ENCODE measurements at regions not wholly inside any gene's neighbourhood (a gene's known extent, or its start where the extent isn't known, plus 50 kb on each side); places are given as distances from the start of the nearest gene placed in this dataset.

DNA sequence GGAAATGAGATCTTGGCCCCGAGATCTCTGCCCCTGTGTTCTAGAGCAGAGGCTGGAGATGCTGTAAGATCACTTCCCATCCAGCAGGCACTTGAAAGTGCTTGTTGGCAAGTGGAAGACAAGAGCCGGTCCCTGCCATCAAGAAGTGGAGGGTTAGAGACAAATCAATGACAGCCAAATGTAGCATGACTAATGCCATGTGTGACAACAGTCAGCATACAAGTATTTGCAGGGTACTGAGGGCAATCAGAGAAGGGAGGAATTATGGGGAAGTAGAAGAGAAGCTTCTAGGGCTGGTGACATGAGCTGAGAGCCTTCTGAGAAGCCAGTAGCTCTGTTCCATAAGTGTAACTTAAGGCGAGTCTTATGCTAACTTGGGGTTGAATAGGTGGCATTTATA, 58.6 kb downstream of the TMEM17 start:
- no peak for DNase-seq (ENCODE audit: low read depth in 2 of 2)

DNA sequence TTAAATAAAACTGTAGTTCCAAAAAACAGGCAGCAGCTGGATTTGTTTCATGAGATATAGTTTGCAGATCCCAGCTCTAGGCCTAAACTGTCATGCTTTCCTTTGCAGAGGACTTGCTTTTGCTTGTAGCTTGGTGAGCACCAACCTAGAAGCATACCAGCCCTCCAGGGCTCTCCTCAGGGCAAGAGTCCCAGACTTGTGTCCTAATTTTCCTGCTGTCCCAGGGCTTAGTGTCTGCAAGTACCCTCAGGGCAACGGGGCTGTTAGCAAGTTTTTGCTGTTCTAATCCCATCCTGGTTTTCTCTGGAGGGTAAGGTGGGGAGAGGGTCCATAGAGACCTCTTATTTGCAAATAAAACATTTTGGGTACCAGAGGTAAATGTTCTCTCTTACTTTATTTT, 59.5 kb downstream of the TMEM17 start:
- no peak for DNase-seq (ENCODE audit: low read depth in 2 of 2)

DNA sequence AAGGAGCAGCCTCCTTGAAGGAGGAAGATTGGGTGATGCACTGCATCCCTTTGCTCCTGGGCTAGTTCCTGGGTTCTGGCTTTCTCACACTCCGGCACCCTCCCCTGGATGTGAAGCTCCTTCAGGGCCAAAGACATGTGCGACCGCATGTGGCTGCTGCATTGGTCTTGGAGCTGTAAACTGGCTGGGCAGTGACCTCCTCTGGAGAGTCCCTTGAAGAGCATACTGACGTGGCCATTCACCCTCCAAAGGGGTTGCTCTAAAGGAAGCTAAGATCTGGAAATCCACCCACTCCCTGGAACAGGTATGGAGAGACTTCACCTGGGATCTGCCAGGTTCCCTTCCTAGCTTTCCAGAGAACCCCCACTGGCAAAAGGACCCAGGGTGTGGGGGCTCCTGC, 62.1 kb downstream of the TMEM17 start:
- no peak for DNase-seq (ENCODE audit: low read depth in 2 of 2)

DNA sequence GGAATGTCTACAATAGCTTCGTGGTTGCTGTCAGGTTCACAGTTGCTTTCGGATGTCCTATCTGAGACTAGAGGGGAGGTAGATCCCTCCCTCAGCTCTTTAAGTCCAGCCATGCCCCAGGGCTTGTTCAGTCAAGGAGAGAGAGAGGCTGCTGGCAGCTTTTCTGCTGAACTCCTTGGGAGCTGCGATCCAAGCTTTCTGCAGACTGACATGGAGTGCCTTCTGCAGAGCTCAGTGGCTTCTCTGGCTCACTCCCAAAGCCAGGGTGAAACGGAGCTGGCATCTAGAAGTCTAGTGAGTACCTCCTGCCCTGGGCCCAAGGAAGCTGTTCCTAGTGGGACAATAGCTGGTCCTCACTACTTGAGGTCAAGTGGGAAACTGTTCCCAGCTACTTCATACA, 62.5 kb downstream of the TMEM17 start:
- no peak for DNase-seq (ENCODE audit: low read depth in 2 of 2)

DNA sequence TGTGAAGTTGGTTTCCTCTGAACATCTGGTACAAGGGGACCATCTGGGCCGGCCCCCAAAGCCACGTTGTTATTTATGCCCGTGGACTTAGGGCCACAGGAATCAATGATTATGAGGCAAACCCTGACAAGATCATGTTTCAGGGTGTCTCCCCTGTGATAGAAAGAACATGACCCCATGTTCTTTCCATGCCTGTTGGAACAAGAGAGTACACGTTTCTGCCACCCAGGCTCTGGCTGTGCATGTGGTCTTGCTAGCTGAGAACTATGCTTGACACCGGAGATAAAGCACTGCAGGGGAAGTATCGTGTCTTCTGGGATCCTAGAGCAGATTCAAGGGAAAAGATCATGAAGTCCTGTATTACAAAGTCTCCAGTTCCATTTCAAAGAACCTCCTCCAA, 64.2 kb downstream of the TMEM17 start:
- DNase-seq (ENCODE audit: low read depth in 2 of 2): no peak

DNA sequence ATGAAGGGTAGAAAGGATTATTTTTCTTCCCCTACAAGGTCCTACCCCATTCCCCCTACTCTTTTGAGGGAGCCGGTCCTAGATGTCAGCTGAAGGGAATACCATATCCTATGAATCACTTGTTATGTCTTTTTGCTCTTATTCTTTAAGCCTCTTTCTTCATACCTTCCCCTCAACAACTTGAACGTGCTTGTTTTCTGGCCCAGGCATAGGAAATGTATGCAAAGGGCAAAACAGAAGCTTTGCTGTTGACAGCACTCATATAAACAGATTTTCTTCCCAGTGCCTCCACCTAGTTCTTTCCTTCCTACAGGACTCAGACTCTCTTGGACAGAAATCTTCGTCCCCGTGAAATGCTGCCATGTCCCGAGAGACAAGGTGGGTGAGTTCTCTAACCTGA, 64.6 kb downstream of the TMEM17 start:
- no peak for DNase-seq (ENCODE audit: low read depth in 2 of 2)

DNA sequence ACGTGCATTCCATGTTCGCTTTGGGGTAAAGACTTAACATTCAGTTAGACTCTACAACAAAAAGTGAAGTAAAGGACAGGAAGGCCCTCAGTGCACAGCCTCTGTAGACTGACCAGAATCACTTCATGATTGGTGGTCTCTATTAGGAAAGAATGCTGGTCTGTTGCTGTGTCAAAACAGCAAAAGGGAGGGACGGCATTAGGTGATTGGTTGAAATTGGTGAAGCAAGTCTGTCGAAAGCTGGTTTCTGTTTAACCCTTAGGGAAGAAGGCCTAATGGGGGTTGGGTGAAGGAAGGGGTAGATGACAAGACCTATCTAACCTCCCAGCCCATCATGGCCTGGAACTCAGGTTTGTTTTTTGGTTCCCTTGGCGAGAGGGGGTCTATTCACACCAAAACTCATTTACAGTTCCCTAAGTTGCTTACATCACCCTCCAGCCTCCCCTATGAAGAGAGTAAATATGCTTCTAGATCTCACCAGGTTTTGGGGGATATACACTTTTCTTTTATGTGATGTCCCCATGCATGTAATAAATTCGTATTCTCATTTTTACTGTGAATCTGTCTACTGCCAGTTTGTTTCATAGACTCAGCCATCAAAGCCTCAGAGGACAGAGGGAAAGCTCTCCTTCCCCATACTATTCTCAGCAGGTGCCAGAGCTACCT, 65.6 kb downstream of the TMEM17 start:
- no peak for DNase-seq (ENCODE audit: low read depth in 2 of 2)

DNA sequence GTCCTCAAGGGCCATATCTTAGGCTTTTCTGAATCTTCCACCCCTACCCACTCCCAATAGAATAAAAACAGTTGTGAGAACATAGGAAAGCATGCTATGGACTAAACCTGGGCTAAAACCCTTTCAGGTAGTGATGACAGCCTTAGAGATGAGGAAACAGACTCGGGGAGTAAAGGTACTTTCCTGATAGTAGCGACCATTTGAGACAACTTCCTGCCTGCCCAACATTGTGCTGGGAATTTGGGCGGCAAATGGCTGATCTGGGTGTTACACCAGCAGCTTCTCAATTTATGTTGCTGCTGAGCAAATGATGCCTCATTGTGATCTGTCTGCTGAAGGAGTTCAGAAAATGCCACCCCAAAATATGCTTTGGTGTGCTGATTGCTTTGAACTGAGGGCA, 66.6 kb downstream of the TMEM17 start:
- DNase-seq (ENCODE audit: low read depth in 2 of 2): no peak

DNA sequence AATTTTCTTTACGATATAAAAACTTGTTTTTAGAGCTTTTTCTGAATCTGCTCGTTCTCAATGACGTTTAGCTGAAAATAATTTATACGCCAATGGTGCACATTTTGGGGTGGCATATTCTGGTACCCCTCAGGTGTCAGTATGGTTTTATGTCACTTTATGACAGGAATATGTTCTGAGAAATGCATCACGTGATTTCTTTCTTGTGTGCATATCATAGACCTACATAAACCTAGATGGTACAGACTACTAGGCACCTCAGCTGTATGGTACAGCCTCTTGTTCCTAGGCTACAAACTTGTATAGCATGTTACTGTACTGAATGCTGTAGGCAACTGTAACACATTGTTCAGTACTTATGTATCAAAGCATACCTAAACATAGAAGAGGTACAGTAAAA, 68.2 kb downstream of the TMEM17 start:
- DNase-seq (ENCODE audit: low read depth in 2 of 2): no peak

DNA sequence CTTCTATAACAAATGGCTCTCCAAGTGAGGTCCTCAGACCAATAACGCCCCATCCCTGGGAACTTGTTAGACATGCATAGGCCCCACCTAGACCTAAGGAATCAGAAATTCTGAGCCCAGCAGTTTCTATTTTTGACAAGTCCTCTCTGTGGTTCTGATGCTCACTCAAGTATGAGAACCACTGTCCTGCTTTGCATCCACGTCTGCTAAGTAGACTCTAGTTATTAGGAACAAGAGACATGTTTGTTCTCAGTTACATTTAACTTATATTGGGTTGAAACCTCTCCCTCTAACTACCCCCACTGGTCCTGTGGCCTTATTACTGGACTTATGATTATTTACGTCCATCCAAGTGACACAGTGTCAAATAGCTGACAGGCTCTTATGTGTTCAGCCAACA, 70.3 kb downstream of the TMEM17 start:
- no peak for DNase-seq (ENCODE audit: low read depth in 2 of 2)

DNA sequence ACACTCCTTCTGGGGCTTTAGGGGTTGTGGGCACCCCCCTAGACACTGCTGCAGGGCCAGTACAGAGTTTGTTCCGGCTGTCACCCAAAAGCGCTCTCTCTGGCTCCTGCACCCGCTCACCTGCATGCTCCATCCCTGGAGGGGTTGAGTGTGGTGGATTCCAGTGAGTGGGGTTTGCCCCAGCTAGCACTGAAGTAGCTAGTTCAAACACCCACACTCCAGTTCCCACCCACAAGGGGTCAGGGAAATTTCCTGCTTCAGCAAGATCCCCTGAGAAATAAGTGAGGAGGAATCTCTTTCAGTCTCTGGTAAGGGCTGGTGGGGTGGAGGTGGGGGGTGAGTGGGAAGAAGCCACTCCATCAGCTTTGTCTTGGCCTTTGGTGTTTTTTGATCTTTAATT, 73.6 kb downstream of the TMEM17 start:
- DNase-seq (ENCODE audit: low read depth in 2 of 2): no peak

DNA sequence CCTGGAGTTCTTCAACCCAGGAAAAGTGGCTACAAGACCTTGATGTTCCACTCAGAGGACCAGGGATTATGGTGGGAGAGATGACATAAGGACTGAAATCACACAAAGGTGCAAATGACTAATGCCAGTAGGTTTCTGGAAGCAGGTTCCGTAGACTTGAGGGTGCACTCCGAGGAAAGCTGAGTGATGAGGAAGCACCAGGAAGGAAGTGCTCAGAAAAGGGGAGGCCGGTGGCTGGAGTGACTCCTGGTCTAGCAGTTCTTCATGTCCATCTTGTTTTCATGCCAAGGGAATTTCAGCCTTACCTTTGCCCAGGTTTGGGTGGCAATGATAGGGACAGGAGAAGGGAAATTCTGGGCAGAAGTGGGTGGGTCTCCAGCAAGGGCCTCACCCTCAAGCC, 74.5 kb downstream of the TMEM17 start:
- no peak for DNase-seq (ENCODE audit: low read depth in 2 of 2)

DNA sequence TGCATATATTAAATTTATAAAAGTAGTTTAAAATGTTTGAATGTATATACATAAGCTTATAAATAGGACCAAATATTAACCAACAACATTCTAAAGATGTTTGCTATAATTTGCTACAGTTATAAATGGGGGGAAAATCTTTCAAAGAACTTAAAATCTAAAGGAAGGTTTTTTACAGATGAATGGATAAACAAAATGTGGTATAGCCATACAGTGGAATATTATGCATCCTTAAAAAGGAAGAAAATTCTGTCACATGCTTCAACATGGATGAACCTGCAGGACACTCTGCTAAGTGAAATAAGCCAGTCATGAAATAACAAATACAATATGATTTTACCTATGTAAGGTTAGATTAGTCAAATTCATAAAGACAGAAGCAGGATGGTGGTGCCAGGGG, 75.8 kb downstream of the TMEM17 start:
- DNase-seq (ENCODE audit: low read depth in 2 of 2): no peak

DNA sequence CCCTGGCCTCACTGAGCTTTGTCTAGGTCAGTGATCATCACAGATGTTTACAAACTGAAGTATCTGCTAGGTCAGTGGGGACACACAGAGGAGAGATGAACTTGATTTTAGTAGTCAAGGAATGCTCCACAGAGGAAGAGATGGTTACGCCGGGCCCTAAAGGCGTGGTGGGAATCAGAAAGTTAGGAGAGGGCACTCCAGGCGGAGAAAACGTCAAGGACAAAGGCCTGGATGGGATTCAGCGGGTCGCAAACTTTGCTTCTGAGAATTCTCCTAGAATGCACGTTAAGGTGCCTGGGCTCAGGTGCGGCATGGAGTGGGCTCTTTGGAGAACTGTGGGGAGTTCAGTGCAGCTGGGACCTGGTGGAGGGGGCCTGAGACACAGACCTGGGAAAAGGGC, 78.8 kb downstream of the TMEM17 start:
- no peak for DNase-seq (ENCODE audit: low read depth in 2 of 2)

DNA sequence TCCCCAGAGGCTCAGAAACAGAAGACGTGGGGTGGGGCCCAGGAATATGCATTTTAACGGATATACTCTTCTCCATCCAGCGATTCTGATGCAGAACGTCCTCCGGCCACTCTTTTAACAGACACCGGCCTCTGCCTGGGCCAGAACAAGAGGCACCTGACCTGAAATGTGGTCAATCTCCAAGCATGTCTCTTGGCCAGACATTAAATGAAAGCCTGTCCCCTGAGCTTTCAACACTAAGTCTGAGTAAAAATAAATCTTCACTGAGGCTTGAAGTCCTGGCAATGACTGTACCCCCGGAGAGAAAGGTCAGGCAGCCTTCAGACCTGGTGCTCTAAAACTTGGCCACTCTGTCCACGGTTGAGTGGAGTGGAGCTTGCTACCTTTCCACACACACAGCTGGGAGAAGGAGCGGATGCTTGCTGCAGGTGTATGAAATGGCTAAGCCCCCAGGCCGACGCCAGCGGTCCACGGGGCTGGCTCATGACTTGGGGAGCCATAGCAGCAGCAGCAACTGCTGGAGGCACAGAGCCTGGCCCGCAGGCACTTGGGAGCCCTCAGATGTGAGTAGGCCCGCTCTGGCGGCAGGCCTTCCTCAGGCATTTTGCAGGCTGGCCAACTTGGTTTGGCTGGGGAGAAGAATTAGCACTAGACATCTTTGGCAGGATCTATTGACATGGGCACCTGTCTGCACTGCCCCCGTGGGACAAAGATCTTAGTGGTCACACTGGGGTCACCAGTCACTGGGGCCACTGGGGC, 79.7 kb downstream of the TMEM17 start:
- no peak for DNase-seq (ENCODE audit: low read depth in 2 of 2)

DNA sequence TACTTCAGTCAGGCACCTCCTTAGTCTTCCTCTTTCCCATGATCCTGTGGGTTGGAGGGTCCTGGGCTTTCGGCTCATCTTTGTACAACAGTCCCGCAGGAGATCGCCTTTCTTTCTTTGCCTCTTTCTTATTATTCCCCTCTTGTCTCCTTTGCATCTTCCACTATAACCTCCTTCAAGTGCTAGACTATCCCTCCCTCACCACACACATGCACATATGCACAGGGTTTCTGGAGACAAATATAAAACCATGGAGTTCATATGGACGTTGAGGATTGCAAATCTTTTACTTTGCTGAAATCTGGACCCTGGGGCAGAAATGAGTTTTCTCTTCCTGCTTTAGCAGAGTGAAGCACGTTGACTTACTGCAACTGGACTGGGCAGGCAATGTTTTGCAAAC, 80.3 kb downstream of the TMEM17 start:
- no peak for DNase-seq (ENCODE audit: low read depth in 2 of 2)

DNA sequence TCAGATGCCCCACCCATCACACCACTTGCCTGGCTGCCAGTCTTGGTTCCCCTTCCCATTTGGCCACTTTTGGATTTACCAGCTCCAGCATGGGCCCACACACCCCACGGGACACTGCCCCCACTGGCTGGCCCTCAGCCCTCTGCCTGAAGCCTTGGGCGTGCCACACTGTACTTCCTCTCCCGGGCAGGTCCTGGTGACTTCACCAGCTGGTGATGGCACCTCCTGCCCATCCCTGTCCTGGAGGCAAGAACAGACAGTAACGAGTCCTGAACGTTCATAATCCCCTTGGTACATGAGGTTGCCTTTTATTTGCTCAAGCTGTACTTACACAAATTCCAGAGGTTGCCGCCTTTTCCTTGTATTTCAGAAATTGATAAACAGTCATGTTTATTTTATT, 81.1 kb downstream of the TMEM17 start:
- no peak for DNase-seq (ENCODE audit: low read depth in 2 of 2)

DNA sequence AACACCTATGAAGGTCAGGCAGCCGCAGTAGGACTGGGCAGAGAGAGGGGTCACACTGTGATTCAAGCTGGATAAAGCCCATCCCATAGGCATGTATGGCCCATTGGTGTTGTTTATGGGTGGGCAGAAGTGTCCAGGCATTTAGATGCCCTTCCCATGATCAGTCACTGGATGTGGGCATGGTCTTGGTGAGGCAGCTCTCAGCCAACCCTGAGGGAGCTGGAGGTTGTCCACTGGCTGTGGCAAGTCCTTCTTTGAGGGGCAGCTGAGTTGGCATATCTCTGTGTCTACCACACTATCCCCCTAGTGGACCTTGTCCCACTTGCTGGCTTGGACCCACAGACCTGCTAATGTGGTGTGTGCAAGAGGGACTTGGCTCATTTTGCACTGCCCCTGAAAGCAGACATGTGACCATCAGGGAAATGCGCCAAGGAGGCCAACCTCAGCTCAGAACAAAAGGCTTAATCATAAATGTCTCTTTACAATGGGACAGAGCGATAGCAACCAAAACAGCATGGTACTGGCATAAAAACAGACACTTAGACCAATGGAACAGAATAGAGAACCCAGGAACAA, 82.0 kb downstream of the TMEM17 start:
- no peak for DNase-seq (ENCODE audit: low read depth in 2 of 2)

DNA sequence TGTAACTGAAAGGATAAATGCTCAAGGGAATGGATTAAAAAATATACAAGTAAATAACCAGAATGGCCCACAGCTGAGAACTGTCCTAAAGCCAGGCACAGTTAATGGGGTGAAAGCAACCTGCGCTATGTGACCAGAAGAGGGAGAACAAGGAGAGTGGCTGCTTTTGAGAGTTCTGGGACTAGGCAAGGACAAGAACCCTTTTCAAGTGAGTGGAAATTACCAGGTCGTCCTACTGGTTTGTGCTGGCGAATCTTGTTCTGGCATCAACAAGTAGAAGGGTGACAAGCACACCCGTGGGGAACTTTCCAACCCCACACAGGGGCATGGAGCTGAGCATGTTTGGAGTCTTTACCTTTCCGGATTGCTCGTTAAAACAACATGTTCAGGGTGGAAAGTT, 82.8 kb downstream of the TMEM17 start:
- DNase-seq (ENCODE audit: low read depth in 2 of 2): no peak

DNA sequence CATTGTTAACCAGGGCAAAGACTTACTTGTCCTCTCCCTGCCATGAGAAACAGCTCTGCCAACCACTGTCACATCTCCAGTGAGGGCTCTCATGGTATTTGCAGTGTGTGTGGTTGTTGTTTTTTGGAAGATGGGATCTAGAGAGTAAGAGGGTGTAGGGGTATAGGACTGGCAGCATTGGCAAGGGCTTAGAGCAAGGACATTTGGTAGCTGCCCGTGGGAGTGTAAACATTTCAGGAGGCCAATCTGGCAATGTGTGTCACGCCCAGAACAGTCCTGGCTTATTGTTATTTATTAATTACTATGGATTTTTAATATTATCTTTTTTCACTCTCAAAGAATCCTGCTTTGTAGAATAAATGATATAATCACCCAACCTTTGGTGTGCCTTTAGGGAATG, 90.5 kb downstream of the TMEM17 start:
- no peak for DNase-seq (ENCODE audit: low read depth in 2 of 2)

DNA sequence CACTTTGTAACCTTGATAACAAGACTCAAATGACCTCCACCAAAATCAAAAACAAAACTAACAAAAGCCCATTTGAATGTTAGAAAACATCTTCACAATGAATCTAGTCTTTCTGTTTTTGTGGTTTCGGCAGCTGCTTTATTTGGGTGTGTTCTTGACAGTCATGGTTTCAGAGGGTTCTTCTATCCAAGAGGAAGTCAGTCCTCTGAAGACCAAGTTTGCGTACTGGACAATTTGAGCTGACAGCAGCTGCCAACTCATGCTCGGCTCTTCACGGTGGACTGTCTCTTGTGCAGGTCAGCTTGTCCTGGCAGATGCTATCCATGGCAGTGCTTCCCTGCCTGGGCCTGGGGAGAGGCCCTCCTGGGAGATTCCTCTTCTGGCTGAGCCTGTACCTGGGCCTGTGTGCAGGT, 91.0 kb downstream of the TMEM17 start:
- no peak for DNase-seq (ENCODE audit: low read depth in 2 of 2)

DNA sequence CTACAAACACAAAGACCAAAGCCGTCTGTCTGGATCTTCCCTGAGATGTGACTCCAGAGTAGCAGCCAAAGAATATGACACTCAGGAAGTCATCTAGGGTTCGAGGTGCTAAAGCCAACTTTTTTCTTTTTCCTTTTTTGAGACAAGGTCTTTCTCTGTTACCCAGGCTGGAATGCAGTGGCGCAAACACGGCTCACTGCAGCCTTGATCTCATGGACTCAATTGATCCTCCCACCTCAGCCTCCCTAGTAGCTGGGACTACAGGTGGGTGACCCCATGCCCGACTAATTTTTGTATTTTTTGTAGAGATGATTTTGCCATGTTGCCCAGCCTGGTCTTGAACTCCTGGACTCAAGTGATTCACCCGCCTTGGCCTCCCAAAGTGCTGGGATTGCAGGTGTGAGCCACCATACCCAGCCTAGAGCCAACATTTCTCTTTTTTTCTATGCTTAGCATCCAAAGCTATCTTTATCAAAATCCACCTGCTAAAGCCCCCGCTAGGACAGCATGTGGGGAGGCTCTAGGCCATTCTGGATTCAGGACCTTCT, 92.8 kb downstream of the TMEM17 start:
- no peak for DNase-seq (ENCODE audit: low read depth in 2 of 2)

DNA sequence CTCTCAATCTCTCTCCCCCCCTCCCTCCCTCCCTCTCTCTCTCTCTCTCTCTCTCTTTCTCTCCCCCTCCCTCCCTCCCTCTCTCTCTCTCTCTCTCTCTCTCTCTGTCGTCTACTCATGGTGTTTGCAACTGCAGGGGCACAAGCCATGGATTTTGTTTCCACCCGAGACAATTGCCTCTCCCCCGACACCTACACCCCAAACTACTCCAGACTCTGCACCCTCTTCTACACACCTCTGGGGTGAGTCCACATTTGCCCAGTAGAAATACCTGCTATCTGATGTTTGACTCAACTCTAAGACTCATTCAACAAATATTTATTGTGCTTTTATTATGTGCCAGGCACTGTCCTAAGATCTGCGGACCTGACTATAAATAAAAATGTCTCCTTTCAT, 93.7 kb downstream of the TMEM17 start:
- no peak for DNase-seq (ENCODE audit: low read depth in 2 of 2)
